Activated CD8-positive, alpha-beta memory T cell treated with anti-CD3 and anti-CD28 coated beads for 48 hours (primary cell): ENCODE measurements at regions not wholly inside any gene's neighbourhood (a gene's known extent, or its start where the extent isn't known, plus 50 kb on each side); places are given as distances from the start of the nearest gene placed in this dataset.

Source experiments
- DNase-seq, 3 experiments: peaks; one replicate each; pipeline ENCODE4 v3.0.0-alpha.2; 2020; ENCODE audit warnings: low read depth in 2 of 3, low spot score in 2 of 3

- DNase-seq: no peak
These were observed 56.6 kb upstream of the BCOR start for GRCh38 chrX:40154250-40154852.

GRCh38 chrX:40153345-40154249 lies 55.8 kb upstream of the BCOR start:
- DNase-seq: no peak

- no peak for DNase-seq
These were observed 55.1 kb upstream of the BCOR start for GRCh38 chrX:40152741-40153344.

GRCh38 chrX:40152173-40152711 lies 54.5 kb upstream of the BCOR start:
- DNase-seq: no peak

GRCh38 chrX:40151211-40152172 lies 53.7 kb upstream of the BCOR start:
- no peak for DNase-seq

GRCh38 chrX:40150503-40150902 lies 52.7 kb upstream of the BCOR start:
- DNase-seq: no peak

- no peak for DNase-seq
These were observed 51.8 kb upstream of the BCOR start for GRCh38 chrX:40149286-40150175.

- DNase-seq: no peak
These were observed 50.9 kb upstream of the BCOR start for GRCh38 chrX:40148385-40149285.

GRCh38 chrX:40147971-40148370 lies 50.2 kb upstream of the BCOR start:
- DNase-seq: no peak
